ENCODE measurements at regions not wholly inside any gene's neighbourhood (a gene's known extent, or its start where the extent isn't known, plus 50 kb on each side); places are given as distances from the start of the nearest gene placed in this dataset.
A peak's percentile ranks its signal among the peaks of the same experiment; 100 is the strongest.

GRCh38 chrX:39971760-39972159 is 126.0 kb downstream of the BCOR start:
- no peak for TF ChIP-seq CTCF (IDR thresholded peaks at IDR 0.05)
- DNase-seq (ENCODE audit: low spot score) = no peak
- ATAC-seq (ENCODE audit: low FRiP score) = no peak

DNA sequence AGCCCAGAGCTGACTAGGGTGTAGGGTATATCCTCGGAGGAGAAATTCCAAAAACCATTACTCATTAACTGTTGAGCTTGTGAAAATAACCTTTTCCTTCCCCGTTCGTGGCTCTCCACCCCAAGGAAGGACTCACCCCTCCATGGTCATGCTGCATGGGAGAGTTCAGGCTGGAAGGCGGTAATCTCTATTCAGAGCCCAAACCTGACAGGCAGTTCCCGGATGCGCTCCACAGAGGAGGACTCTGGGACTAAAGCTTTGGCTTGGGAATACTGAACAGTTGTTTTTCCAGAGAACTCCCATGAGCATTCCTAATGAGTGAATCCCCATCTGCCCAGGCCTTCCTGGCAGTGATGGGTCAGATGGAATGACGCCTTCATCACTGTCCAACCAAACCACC is 125.4 kb downstream of the BCOR start:
- DNase-seq (ENCODE audit: low spot score) (no peak), ATAC-seq (ENCODE audit: low FRiP score) (no peak)
- no peak for TF ChIP-seq CTCF (IDR thresholded peaks at IDR 0.05)

DNA sequence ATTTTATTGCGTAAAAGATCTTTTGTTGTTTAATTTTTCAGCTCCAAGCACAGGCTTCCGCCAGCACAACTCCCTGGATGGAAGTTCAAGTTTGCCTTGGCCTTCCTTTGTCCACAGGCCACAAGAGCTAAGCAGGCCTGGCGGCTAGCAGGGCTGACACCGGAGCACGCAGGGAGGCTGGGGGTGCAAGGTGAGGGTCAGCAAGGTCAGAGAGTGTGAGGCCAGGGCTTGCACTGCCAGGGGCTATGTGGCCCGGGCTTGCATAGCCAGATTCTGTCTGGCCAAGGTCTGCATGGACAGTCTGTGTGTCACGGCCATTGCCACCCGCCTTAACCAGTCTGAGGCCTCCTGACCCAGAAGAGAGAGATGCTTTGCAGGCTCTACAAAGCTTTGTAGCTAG is 123.9 kb downstream of the BCOR start:
- DNase-seq (ENCODE audit: low spot score) (no peak), ATAC-seq (ENCODE audit: low FRiP score) (no peak)
- TF ChIP-seq CTCF (IDR thresholded peaks at IDR 0.05) = no peak

GRCh38 chrX:39974270-39974669 is 123.5 kb downstream of the BCOR start:
- ATAC-seq (ENCODE audit: low FRiP score) (no peak), DNase-seq (ENCODE audit: low spot score) (no peak)
- no peak for TF ChIP-seq CTCF (IDR thresholded peaks at IDR 0.05)

DNA sequence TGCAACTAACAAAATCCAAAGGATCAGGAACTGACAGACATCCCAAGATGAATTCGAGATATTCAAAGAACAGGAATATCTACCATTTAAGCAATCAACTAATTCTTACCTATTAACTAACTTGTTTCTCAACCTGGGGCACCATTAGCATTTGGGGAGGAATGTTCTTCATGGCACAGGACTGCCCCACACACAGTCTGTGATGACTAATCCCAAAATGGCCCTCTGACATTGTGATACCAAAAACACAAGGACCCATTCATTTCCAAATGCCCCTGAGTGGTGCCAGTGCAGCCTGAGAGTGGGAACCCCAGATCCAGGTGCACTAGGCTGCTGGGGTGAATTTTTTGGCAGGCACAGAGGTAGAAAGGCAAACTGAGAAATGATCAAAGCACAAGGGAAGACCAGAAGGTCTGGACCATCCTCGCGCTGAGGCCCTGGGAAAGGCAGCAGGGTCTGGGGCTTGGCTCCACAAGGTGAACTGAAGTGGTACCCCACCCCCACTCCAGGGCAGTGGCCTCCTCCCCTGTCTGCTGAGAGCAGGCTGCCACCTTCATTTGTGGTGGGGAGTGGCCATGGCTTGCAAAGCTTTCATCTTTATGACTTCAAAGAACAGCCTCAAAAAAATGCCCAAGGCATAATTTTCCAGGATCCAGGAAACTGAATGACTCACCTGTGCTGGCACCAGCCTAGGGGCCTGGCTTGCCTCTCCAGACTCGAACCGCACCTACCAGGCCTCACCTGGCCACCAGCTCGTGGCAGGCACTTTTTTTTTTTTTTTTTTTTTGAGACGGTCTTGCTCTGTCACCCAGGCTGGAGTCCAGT is 122.4 kb downstream of the BCOR start:
- ATAC-seq (ENCODE audit: low FRiP score) (no peak), DNase-seq (ENCODE audit: low spot score) (no peak)
- TF ChIP-seq CTCF (IDR thresholded peaks at IDR 0.05) = no peak

GRCh38 chrX:39981946-39982345 is 115.8 kb downstream of the BCOR start:
- peak; percentile 48 for ATAC-seq (ENCODE audit: low FRiP score)
- no peak for TF ChIP-seq CTCF (IDR thresholded peaks at IDR 0.05)
- no peak for DNase-seq (ENCODE audit: low spot score)

DNA sequence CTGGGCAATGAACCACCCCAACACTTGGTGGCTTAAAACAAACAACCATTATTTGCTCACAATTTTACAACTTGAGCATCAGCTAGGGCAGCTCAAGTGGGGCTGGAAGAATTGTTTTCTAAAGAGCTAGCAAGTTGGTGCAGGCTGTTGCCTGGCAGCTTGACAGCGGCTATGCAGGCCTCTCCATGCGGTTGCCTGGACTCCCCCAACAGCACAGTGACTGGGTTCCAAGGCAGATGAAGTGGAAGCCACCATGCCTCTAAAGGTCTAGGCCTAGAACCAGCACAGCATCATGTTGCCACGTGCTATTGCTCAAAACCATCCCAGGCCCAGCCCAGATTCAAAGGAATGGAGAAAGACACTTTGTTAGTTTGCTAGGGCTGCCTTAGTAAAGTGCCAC is 114.8 kb downstream of the BCOR start:
- TF ChIP-seq CTCF (IDR thresholded peaks at IDR 0.05) = no peak
- ATAC-seq (ENCODE audit: low FRiP score) = no peak
- no peak for DNase-seq (ENCODE audit: low spot score)
